Islet precursor cell (in vitro differentiated cells): ENCODE measurements at regions not wholly inside any gene's neighbourhood (a gene's known extent, or its start where the extent isn't known, plus 50 kb on each side); places are given as distances from the start of the nearest gene placed in this dataset.
"Not testable (repeated sequence)": the region's sequence is repeated elsewhere in the genome, so short reads cannot be mapped to it uniquely, and the experiment has no call there.

Source experiments
- DNase-seq: peaks from one replicate; pipeline ENCODE4 v3.0.0-alpha.2; 2018

GRCh38 chr5:28415791-28416443, 1377.5 kb upstream of the CDH9 start:
- DNase-seq, result no peak

GRCh38 chr5:28414619-28415018, 1376.2 kb upstream of the CDH9 start:
- no peak for DNase-seq

- no peak for DNase-seq
Observed at GRCh38 chr5:28408651-28409050, 1370.3 kb upstream of the CDH9 start.

- DNase-seq, result peak; percentile 84
Observed at GRCh38 chr5:28408186-28408585, 1369.8 kb upstream of the CDH9 start.

GRCh38 chr5:28404363-28405071, 1366.1 kb upstream of the CDH9 start:
- no peak for DNase-seq

- peak; percentile 77 for DNase-seq
Observed at GRCh38 chr5:28403846-28404245, 1365.5 kb upstream of the CDH9 start.

GRCh38 chr5:28402590-28403301, 1364.4 kb upstream of the CDH9 start:
- no peak for DNase-seq

- no peak for DNase-seq
Observed at GRCh38 chr5:28400076-28400475, 1361.7 kb upstream of the CDH9 start.

GRCh38 chr5:28399211-28399610, 1360.8 kb upstream of the CDH9 start:
- no peak for DNase-seq

GRCh38 chr5:28398185-28398584, 1359.8 kb upstream of the CDH9 start:
- DNase-seq, result no peak

GRCh38 chr5:28397502-28397941, 1359.1 kb upstream of the CDH9 start:
- DNase-seq, result peak; percentile 88

- DNase-seq, result no peak
Observed at GRCh38 chr5:28391277-28391676, 1352.9 kb upstream of the CDH9 start.

- DNase-seq, result no peak
Observed at GRCh38 chr5:28390341-28390740, 1352.0 kb upstream of the CDH9 start.

GRCh38 chr5:28389727-28390126, 1351.3 kb upstream of the CDH9 start:
- DNase-seq, result not testable (repeated sequence)

- no peak for DNase-seq
Observed at GRCh38 chr5:28388428-28388827, 1350.0 kb upstream of the CDH9 start.

- no peak for DNase-seq
Observed at GRCh38 chr5:28386712-28387111, 1348.3 kb upstream of the CDH9 start.

- no peak for DNase-seq
Observed at GRCh38 chr5:28380167-28380566, 1341.8 kb upstream of the CDH9 start.

GRCh38 chr5:28374492-28374967, 1336.1 kb upstream of the CDH9 start:
- DNase-seq, result peak; percentile 83

- DNase-seq, result no peak
Observed at GRCh38 chr5:28370896-28371295, 1332.5 kb upstream of the CDH9 start.

GRCh38 chr5:28369418-28369817, 1331.0 kb upstream of the CDH9 start:
- DNase-seq, result no peak

GRCh38 chr5:28355831-28356230, 1317.4 kb upstream of the CDH9 start:
- no peak for DNase-seq

- no peak for DNase-seq
Observed at GRCh38 chr5:28346696-28347095, 1308.3 kb upstream of the CDH9 start.

- no peak for DNase-seq
Observed at GRCh38 chr5:28344836-28345433, 1306.5 kb upstream of the CDH9 start.
